HepG2 (cell line): ENCODE measurements at regions not wholly inside any gene's neighbourhood (a gene's known extent, or its start where the extent isn't known, plus 50 kb on each side); places are given as distances from the start of the nearest gene placed in this dataset.
"Not testable (repeated sequence)": the region's sequence is repeated elsewhere in the genome, so short reads cannot be mapped to it uniquely, and the experiment has no call there.

ENCODE experiments used
- ATAC-seq: fragments of 200-7000 bp; cut with Tn5 transposase; 3 replicates; pipeline ENCODE4 v1.9.1; 2020; ENCODE audit warnings: mild to moderate bottlenecking, moderate library complexity
- BruUV-seq: library from RNA; stranded (reverse); fragments of 400-500 nt; replicated peaks from 2 replicates; lab custom pipeline; 2021; lab: Mats Ljungman, UMichigan
- CTCF ChIA-PET: fragments of 300-600 bp; formaldehyde crosslinking; extraction: SDS; loops from one replicate; lab custom pipeline; 2021; ENCODE audit warnings: low total read pairs, inconsistent platforms, low intra/inter-chr PET ratio; lab: Yijun Ruan, JAX
- POLR2A ChIA-PET: fragments of 350-600 bp; sonication (Branson Sonifier 250); formaldehyde crosslinking; loops from one replicate; lab custom pipeline; 2020; ENCODE audit warnings: antibody characterized with exemption, inconsistent platforms; lab: Yijun Ruan, JAX
- DNase-seq: peaks from one replicate; pipeline ENCODE4 v3.0.0-alpha.2; 2015; ENCODE audit warnings: low spot score
- FAIRE-seq: peaks from 3 replicates; lab custom pipeline; 2011; peaks lifted over from hg19 to GRCh38; lab: Jason Lieb, UNC
- H2AFZ ChIP-seq: one replicate; pipeline ENCODE4 v1.6.1; 2011; ENCODE audit warnings: low read length, inconsistent platforms
- H3K27ac ChIP-seq: fragments of 300-600 bp; 3 replicates; pipeline ENCODE4 v1.8.0; 2011; ENCODE audit warnings: mixed run types, mild to moderate bottlenecking, mixed read lengths, low read length, inconsistent platforms; ENCODE audit not compliant: insufficient read depth; ENCODE audit errors: extremely low read length
- H3K27me3 ChIP-seq, 2 experiments: fragments of 200-600 bp in 1 of 2; 2 replicates in 1 of 2; 3 replicates in 1 of 2; pipeline versions ENCODE4 v1.6.0 to v1.8.0; 2011; ENCODE audit warnings: low read length in 2 of 2, mild to moderate bottlenecking in 2 of 2, moderate library complexity in 2 of 2, inconsistent platforms in 1 of 2; ENCODE audit not compliant: insufficient read depth in 2 of 2, control insufficient read depth in 1 of 2
- H3K36me3 ChIP-seq, 2 experiments: fragments of 200-600 bp in 1 of 2; replicated peaks in 1 of 2; 2 replicates in 1 of 2; 3 replicates in 1 of 2; pipeline versions ENCODE4 v1.5.1 to v1.8.0; 2011; ENCODE audit warnings: low read length in 2 of 2, inconsistent platforms in 1 of 2; ENCODE audit not compliant: insufficient read depth in 2 of 2, control insufficient read depth in 1 of 2
- H3K4me1 ChIP-seq: 2 replicates; pipeline ENCODE4 v1.5.1; 2012; ENCODE audit warnings: low read length, inconsistent platforms; ENCODE audit not compliant: insufficient read depth
- H3K4me2 ChIP-seq: 2 replicates; pipeline ENCODE4 v1.6.0; 2011; ENCODE audit warnings: low read depth, low read length, inconsistent platforms
- H3K4me3 ChIP-seq, 3 experiments: fragments of 200-600 bp in 1 of 3; sonication (generic), shearing (Covaris generic) in 1 of 3; replicated peaks in 1 of 3; 2 replicates each; pipeline ENCODE4 v1.5.1; 2011 to 2016; ENCODE audit warnings: low read length in 3 of 3, inconsistent platforms in 2 of 3, low read depth in 2 of 3, mild to moderate bottlenecking in 2 of 3, control low read depth in 1 of 3, mixed read lengths in 1 of 3; ENCODE audit not compliant: insufficient read depth in 1 of 3
- H3K79me2 ChIP-seq: one replicate; pipeline ENCODE4 v1.6.1; 2011; ENCODE audit warnings: low read length, inconsistent platforms; ENCODE audit not compliant: insufficient read depth
- H3K9ac ChIP-seq: 2 replicates; pipeline ENCODE4 v1.6.0; 2011; ENCODE audit warnings: mild to moderate bottlenecking, low read depth, low read length, inconsistent platforms; ENCODE audit not compliant: insufficient read depth
- H3K9me3 ChIP-seq: 2 replicates; pipeline ENCODE4 v1.5.1; 2012; ENCODE audit warnings: mild to moderate bottlenecking, low read length
- H4K20me1 ChIP-seq: 2 replicates; pipeline ENCODE4 v1.6.0; 2011; ENCODE audit warnings: inconsistent platforms, mild to moderate bottlenecking, low read length, moderate library complexity; ENCODE audit not compliant: insufficient read depth
- CTCF ChIP-seq: sonication (generic); formaldehyde crosslinking; IDR thresholded peaks from 2 replicates; pipeline ENCODE4 v1.5.0; 2020; ENCODE audit warnings: mild to moderate bottlenecking, missing genetic modification reagents, moderate library complexity
- STAG1 ChIP-seq: sonication (generic); formaldehyde crosslinking; IDR thresholded peaks from 2 replicates; pipeline ENCODE4 v1.4.0; 2020; ENCODE audit warnings: missing genetic modification reagents
- WGBS: methylation state at CpG from one replicate; pipeline ENCODE4 v1.1.6; 2017; ENCODE audit warnings: low lambda C conversion rate; 5-methylcytosine and 5-hydroxymethylcytosine counted together
- in situ Hi-C: cut with HindIII; loops from 2 replicates; pipeline ENCODE4 v1.10.0; 2017; ENCODE audit warnings: low pct_unique_long_range_greater_than_20kb; ENCODE audit not compliant: extremely low pct_ligation_motif_present
- intact Hi-C: fragments of 100-400 bp; cut with micrococcal nuclease; formaldehyde crosslinking; loops from one replicate; pipeline ENCODE4 v1.10.0; 2022; ENCODE audit not compliant: unreplicated experiment

- POLR2A ChIA-PET, H3K9me3 ChIP-seq, H3K4me3 ChIP-seq, DNase-seq, H3K79me2 ChIP-seq, H3K27ac ChIP-seq, H3K9ac ChIP-seq, H3K36me3 ChIP-seq, H3K4me1 ChIP-seq, H3K27me3 ChIP-seq, BruUV-seq, intact Hi-C loops, H2AFZ ChIP-seq, H4K20me1 ChIP-seq, in situ Hi-C loops, CTCF ChIA-PET, FAIRE-seq, H3K4me2 ChIP-seq: not testable (repeated sequence)
- 3% methylated on average over 5 of the region's 13 CpGs for WGBS
- TF ChIP-seq STAG1 (CRISPR knock-in tag), result peak; percentile 61
- TF ChIP-seq CTCF (CRISPR knock-in tag), result peak; percentile 39
- ATAC-seq, result peak; percentile 78
These were observed 187.0 kb upstream of the TP53TG3D start for GRCh38 chr16:32066016-32066651.

- H3K9ac ChIP-seq, CTCF ChIA-PET, intact Hi-C loops, H3K27ac ChIP-seq, BruUV-seq, FAIRE-seq, in situ Hi-C loops, DNase-seq, H3K27me3 ChIP-seq, H3K79me2 ChIP-seq, H4K20me1 ChIP-seq, H3K9me3 ChIP-seq, H3K4me1 ChIP-seq, ATAC-seq, H3K4me2 ChIP-seq, POLR2A ChIA-PET, H2AFZ ChIP-seq, H3K4me3 ChIP-seq, H3K36me3 ChIP-seq: not testable (repeated sequence)
- WGBS, result no CpG with 5 or more reads among the region's 3 CpGs
These were observed 181.5 kb upstream of the TP53TG3D start for GRCh38 chr16:32071586-32071985.

GRCh38 chr16:32083891-32084290, 169.2 kb upstream of the TP53TG3D start:
- H3K27me3 ChIP-seq, DNase-seq, ATAC-seq, H3K4me1 ChIP-seq, in situ Hi-C loops, H3K36me3 ChIP-seq, H3K9me3 ChIP-seq, H3K79me2 ChIP-seq, POLR2A ChIA-PET, H3K4me2 ChIP-seq, FAIRE-seq, BruUV-seq, H3K4me3 ChIP-seq, H4K20me1 ChIP-seq, H3K9ac ChIP-seq, CTCF ChIA-PET, H2AFZ ChIP-seq, intact Hi-C loops, H3K27ac ChIP-seq: not testable (repeated sequence)
- WGBS, result 51% methylated on average over 12 of the region's 15 CpGs
